Left hindlimb (tissue), 1 donor: ENCODE measurements at regions not wholly inside any gene's neighbourhood (a gene's known extent, or its start where the extent isn't known, plus 50 kb on each side); places are given as distances from the start of the nearest gene placed in this dataset.
"Not testable (repeated sequence)": the region's sequence is repeated elsewhere in the genome, so short reads cannot be mapped to it uniquely, and the experiment has no call there.

Experiments used
- DNase-seq: peaks from one replicate; pipeline ENCODE4 v3.0.0-alpha.2; 2018

DNA sequence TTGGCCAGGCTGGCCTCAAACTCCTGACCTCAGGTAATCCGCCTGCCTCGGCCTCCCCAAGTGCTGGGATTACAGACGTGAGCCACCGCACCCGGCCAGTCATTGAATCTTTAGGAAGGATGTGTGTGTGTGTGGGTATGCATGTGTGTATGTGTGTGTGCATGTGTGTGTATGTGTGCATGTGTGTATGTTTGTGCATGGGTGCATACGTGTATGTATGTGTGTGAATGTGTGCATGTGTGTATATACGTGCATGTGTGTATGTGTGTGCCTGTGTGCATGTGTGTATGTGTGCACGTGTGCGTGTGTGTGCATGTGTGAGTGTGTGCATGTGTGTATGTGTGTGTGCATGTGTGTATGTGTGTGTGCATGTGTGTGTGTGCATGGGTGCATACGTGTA lies 120.1 kb upstream of the SHH start:
- DNase-seq = not testable (repeated sequence)

- DNase-seq = no peak
Observed at GRCh38 chr7:155931396-155932085, 119.3 kb upstream of the SHH start.

GRCh38 chr7:155930527-155930926 lies 118.3 kb upstream of the SHH start:
- DNase-seq = no peak

GRCh38 chr7:155930061-155930460 lies 117.8 kb upstream of the SHH start:
- no peak for DNase-seq

DNA sequence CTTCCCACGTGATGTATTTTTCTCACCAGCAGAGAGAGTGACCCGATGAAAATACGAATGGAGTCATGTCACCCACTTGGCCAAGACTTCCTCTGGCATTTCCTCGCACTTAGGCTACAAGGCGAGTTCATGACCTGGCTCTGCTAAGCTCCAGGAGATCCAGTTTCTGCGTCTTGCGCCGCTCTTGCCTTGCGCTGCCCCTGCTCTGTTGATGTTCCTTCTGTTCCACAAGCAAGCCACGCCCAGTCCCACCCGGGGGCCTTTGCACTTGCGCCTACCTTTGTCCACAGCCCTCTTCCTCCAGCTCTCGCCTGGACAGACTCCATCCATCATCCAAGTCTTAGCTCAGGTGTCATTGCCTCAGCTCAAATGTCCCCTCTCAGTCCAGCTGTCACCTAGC lies 116.3 kb upstream of the SHH start:
- no peak for DNase-seq

- no peak for DNase-seq
Observed at GRCh38 chr7:155927905-155928304, 115.6 kb upstream of the SHH start.

DNA sequence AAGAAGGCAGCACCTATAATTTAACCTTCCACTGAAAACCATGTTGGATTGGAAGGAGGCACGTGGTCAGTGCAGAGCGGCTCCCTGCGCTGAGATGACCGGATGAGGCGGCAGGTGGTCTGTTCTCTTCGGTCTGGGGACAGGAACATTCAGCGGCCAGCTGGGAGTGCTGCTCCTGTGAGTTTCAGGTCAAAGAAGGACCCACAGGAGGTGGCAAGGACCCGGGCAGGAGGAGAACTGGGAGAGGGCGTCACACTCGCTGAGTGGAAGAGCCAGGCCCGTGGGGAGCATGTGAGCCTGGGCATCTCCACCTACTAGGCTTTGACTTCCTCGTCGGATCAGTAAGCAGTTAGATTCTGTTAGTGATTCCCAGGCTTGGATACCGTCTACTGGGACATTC lies 113.4 kb upstream of the SHH start:
- no peak for DNase-seq

DNA sequence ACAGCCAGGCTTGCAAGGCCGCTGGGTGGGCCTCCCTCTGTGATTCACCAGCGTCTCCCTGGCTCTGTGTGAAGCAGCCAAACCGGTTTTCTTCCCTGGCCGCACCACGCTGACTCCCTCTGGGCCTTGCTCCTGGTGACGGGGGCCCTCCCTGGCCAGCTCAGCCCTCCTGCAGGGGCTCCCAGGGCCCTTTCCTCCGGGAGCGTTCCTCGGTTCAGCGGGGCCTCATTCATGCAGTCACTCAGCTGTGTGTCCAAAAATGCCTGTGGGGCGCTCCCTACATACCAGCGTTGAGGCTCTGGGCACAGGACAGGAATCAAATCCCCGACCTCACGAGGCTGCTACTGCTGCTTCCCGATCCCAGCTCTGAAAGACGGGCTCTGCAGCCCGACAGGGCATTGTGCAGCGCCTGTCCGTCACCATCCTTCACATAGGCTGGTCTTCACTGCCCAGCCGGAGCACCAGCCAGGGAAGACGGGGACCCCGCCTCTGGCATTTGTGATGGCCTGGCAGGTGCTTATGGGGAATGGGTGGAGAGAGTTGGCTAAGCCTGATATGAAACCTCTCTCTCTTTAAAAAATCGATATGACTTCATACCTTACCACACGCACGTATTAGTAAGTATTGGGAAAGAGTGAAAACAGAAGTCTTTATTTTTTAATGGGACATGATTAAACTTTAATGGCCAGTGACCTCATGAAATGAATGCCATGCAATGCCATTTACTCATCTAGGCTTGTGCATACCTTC lies 110.0 kb upstream of the SHH start:
- no peak for DNase-seq

DNA sequence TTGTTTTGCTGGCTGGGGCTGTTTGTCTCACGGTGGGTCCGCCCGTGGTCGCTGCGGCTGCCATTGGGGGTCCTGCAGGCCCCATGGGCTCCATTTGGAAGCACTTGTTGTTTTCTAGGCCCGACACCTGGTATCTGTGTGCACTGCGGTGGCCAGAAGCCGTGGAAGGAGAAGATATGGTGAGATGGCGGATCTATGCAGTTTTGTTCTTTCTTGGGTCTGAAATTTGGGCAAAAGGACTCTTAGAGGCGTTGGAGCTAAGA lies 109.5 kb upstream of the SHH start:
- DNase-seq = no peak

- DNase-seq = no peak
Observed at GRCh38 chr7:155921086-155921803, 109.0 kb upstream of the SHH start.

- DNase-seq = no peak
Observed at GRCh38 chr7:155920068-155920461, 107.8 kb upstream of the SHH start.

DNA sequence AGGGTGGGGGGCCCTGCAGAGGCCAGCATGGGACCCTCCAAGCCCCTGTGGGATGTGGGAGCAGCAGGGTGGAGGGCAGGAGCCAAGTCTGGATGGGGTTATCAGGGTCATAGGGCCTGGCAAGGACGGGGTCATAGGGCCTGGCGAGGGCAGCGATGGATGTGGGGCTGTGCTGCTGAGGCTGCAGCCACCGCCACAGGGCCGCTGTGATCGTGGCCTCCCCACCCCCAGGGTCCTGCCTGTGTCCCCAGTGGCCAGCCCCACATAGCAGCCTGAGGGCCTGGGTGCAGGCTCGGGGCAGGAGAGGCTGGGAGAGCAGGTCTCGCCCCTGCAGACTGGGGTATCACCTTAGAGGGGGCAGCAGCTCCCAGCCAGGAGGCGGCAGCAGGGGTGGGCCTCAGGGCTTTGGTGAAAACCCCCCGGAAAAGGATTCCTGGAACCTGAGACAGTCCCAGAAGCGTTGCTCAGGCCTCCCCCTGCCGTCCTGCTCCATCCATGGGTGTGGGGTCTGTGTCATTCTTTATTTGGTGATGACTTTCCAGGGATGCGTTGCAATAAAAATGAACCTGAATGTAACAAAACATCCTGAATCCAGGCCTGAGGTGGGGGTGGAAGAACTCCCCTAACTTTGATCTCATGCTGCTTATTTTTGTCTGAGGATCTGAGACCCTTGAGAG lies 107.3 kb upstream of the SHH start:
- no peak for DNase-seq

- no peak for DNase-seq
Observed at GRCh38 chr7:155918720-155919390, 106.6 kb upstream of the SHH start.

DNA sequence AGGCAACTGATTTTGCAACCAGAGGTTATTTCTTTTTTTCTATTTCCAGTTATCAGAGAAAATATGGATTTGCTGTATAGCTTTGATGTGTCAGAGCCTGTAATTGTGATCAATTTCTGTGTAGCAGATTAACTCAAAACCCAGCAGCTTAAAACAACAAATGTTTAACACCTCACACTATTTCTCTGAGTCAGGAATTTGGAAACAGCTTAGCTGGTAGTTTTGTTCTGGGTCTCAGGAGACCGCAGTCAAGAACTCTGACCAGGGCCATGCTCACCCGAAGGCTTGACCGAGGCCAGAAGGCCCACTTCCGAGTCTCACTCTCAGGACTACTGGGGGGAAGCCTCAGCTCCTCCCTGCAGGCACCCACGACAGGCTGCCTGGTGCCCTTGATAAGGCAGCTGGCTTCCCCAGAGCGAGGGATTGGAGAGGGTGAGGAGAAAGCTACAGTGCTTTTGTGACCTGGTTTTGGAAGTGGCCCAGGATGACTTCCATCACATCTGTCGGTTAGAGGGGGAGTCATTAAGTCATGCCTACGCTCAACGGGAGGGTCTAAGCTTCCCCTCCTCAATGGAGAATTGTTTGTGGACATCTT lies 105.7 kb upstream of the SHH start:
- DNase-seq = no peak

DNA sequence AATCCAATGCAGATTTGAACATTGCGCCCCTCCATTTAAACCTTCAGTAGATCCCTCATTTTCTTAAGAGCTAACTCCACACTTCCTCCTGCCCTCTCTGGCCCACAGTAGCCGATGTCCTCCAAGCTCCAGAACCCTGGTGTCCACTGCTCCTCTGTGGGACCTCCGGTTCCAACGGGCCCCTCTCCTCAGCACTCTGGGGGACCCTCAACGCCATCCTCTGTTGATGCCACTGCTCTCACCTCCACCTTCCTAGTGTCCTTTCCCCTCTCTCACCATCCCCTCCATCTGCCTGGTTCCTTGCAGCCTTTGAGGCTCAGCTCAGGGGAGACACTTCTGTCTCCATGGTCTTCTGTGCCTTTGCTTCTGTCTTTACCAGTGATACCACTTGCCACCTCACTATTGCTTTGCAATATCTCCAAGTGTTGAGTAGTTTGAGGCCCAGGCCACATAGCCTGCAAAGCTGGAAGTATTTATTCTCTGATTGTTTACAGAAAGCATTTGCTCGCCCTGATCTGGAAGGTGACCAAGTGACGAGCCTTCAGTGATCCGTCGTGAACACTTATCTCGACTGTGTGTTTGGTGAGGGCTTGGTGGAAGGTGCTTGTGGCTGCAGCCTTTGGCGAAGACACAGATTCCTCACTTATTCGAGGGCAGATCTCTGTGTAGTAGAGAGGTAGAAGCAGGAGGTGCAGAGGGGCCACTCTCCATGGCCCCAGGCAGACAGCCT lies 104.8 kb upstream of the SHH start:
- DNase-seq = no peak

DNA sequence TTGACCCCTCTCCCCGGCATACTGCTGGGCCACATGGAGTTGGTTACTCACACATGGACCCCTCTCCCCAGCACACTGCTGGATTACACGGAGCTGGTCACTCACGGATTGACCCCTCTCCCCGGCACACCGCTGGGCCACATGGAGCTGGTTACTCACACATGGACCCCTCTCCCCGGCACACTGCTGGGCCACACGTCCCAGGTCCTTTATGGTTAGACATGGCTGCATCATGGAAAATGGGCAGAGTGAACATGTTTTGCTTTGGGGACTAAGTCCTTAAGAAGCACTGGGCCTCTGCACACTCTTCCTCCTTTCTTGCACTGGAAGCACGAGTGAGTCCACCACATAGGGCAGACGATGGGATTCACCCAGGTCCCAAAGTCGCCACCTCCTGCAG lies 102.1 kb upstream of the SHH start:
- no peak for DNase-seq

GRCh38 chr7:155913719-155914118 lies 101.5 kb upstream of the SHH start:
- no peak for DNase-seq

- DNase-seq = no peak
Observed at GRCh38 chr7:155913291-155913690, 101.0 kb upstream of the SHH start.

- no peak for DNase-seq
Observed at GRCh38 chr7:155911471-155912105, 99.3 kb upstream of the SHH start.

GRCh38 chr7:155908385-155908784 lies 96.1 kb upstream of the SHH start:
- DNase-seq = no peak

GRCh38 chr7:155907450-155908200 lies 95.4 kb upstream of the SHH start:
- DNase-seq = no peak
